RWPE2 (cell line): ENCODE measurements at regions not wholly inside any gene's neighbourhood (a gene's known extent, or its start where the extent isn't known, plus 50 kb on each side); places are given as distances from the start of the nearest gene placed in this dataset.

Experiments
- ATAC-seq: fragments of 200-7000 bp; cut with Tn5 transposase; 3 replicates; pipeline ENCODE4 v1.9.1; 2021; ENCODE audit warnings: low read depth
- DNase-seq: peaks from one replicate; pipeline ENCODE4 v3.0.0-alpha.2; 2020; ENCODE audit warnings: low spot score
- H3K27ac ChIP-seq: fragments of 450-650 bp; 2 replicates; pipeline ENCODE4 v1.5.1; 2017; ENCODE audit warnings: mild to moderate bottlenecking; ENCODE audit not compliant: poor library complexity, severe bottlenecking
- H3K27me3 ChIP-seq: fragments of 250-450 bp; sonication (Bioruptor Pico); 2 replicates; pipeline ENCODE4 v1.5.1; 2021; ENCODE audit warnings: mild to moderate bottlenecking, moderate library complexity; ENCODE audit not compliant: insufficient read depth, poor library complexity, severe bottlenecking
- H3K36me3 ChIP-seq: fragments of 250-450 bp; sonication (Bioruptor Pico); 2 replicates; pipeline ENCODE4 v1.5.1; 2020; ENCODE audit warnings: low read depth, mild to moderate bottlenecking, moderate library complexity
- H3K4me1 ChIP-seq: fragments of 250-450 bp; sonication (Bioruptor Pico); 2 replicates; pipeline ENCODE4 v1.5.1; 2021; ENCODE audit warnings: mild to moderate bottlenecking, moderate library complexity; ENCODE audit not compliant: insufficient read depth, poor library complexity, severe bottlenecking
- H3K4me3 ChIP-seq: fragments of 250-450 bp; sonication (Bioruptor Pico); 2 replicates; pipeline ENCODE4 v1.5.1; 2021; ENCODE audit warnings: mild to moderate bottlenecking, moderate library complexity; ENCODE audit not compliant: severe bottlenecking
- H3K9me3 ChIP-seq: fragments of 250-450 bp; sonication (Bioruptor Pico); 2 replicates; pipeline ENCODE4 v1.5.1; 2021; ENCODE audit warnings: mild to moderate bottlenecking, moderate library complexity; ENCODE audit not compliant: severe bottlenecking
- TF ChIP-seq, protein P1 (sequence below): fragments of 450-650 bp; IDR thresholded peaks from one replicate; pipeline ENCODE4 v1.5.1; 2017; ENCODE audit warnings: mild to moderate bottlenecking, moderate library complexity; ENCODE audit not compliant: poor library complexity, severe bottlenecking

DNA sequence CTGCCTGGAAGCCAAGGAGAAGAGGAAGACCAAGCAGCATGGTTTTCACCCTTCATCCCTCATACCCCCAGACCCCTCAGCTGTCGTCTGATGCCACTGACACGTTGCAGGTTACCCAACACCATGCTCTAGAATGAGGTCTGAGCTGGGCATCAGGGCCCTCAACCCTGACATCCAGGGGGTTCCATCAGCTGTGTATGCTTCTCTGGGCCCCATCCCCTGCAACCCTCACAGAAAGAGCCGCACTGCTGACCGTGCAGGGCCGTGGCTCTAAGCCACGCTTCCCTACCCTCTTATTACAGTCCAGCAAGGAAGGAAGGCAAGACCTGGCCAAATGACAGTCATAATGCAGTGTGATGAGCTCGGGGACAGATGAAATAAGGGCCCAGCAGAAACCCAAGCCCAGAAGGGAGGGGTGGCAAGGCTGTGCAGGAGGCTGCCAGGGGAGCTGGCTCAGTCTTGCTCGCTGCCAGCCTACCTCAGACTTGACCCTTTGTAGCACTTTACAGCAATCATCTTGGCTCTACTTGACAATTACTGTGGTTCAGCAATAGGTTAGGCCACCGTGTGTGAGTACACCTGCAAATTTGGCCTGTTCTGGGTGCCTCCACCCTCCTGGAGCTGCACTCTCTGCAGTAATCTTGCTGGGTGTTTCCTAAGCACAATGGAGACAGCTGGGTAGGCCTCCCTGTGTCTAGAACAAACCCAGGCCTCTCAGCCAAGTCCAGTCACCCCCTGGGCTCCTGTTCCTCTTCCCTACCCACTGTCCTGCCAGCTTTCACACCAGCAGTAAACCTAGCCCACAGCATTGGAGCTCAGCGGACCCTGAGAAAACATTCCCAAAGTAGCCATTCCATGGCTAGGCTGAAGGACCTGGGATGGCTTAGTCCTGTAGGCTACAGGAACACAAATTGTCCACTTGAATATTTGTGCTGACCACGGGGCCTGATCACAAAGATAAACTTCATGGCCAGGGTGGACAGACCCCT is 115.3 kb upstream of the NEO1 start:
- H3K27me3 ChIP-seq: peaks cover 8% of the 10 kb centered on the region
- no peak overlapping the region for H3K4me3 ChIP-seq
- ATAC-seq: no peak
- no peak for DNase-seq
- H3K27ac ChIP-seq: no peak overlapping the region
- H3K9me3 ChIP-seq: no peaks in the 10 kb centered on the region
- TF ChIP-seq, protein P1, sequence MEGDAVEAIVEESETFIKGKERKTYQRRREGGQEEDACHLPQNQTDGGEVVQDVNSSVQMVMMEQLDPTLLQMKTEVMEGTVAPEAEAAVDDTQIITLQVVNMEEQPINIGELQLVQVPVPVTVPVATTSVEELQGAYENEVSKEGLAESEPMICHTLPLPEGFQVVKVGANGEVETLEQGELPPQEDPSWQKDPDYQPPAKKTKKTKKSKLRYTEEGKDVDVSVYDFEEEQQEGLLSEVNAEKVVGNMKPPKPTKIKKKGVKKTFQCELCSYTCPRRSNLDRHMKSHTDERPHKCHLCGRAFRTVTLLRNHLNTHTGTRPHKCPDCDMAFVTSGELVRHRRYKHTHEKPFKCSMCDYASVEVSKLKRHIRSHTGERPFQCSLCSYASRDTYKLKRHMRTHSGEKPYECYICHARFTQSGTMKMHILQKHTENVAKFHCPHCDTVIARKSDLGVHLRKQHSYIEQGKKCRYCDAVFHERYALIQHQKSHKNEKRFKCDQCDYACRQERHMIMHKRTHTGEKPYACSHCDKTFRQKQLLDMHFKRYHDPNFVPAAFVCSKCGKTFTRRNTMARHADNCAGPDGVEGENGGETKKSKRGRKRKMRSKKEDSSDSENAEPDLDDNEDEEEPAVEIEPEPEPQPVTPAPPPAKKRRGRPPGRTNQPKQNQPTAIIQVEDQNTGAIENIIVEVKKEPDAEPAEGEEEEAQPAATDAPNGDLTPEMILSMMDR: no peak
- H3K4me1 ChIP-seq: no peaks in the 10 kb centered on the region
- no peaks in the 10 kb centered on the region for H3K36me3 ChIP-seq

DNA sequence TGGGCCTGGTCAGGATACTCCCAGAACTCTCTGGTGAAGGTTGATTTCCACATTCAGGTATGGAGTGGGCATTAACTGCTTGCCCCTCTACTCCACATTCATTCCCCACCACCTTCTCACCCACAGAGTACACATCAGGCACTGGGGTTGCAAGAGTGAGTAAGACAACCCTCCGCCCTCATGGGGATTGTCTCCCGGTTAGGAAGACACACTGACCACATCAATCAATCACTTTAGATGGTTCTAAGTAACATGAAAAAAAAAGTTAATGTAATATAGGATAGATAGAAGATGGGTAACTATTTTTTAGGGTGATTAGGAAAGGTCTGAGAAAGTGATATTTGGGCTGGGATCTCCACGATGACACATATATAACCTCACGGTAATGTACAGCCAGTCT is 116.0 kb upstream of the NEO1 start:
- DNase-seq (no peak), ATAC-seq (no peak)
- H3K36me3 ChIP-seq: no peaks in the 10 kb centered on the region
- TF ChIP-seq, protein P1: no peak
- H3K9me3 ChIP-seq: no peaks in the 10 kb centered on the region
- H3K27ac ChIP-seq: no peak overlapping the region
- H3K4me3 ChIP-seq: no peak overlapping the region
- peaks cover 8% of the 10 kb centered on the region for H3K27me3 ChIP-seq
- H3K4me1 ChIP-seq: no peaks in the 10 kb centered on the region

DNA sequence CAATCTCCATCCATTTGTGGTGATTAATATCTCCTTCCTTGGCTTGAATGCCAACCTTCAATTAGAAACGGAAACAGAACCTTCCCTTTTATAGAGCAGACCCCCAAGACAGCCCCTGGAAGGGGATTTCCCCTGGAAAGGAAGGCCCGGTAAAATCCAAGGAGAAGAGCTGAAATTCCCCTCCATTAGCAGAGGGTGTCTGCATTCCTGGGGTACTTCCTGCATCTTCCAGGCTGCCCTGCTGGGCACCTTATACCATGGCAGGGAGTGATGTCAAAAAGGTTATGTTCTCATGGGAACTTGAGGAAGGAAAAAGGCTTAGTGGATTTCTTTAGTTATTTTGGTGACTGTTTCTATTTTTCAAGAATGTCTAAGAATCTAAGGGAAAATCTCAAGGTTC is 116.7 kb upstream of the NEO1 start:
- TF ChIP-seq, protein P1: no peak
- Histone ChIP-seq H3K4me1 (no peaks in the 10 kb centered on the region), H3K36me3 (no peaks in the 10 kb centered on the region), H3K4me3 (no peak overlapping the region), H3K27ac (no peak overlapping the region), H3K9me3 (no peaks in the 10 kb centered on the region), H3K27me3 (peaks cover 11% of the 10 kb centered on the region)
- DNase-seq (no peak), ATAC-seq (no peak; the same call in 2 of the 3 replicates)

GRCh38 chr15:72934921-72935320 is 117.3 kb upstream of the NEO1 start:
- Histone ChIP-seq H3K27ac (no peak overlapping the region), H3K9me3 (no peaks in the 10 kb centered on the region), H3K4me3 (no peak overlapping the region), H3K36me3 (no peaks in the 10 kb centered on the region), H3K27me3 (peaks cover 17% of the 10 kb centered on the region), H3K4me1 (no peaks in the 10 kb centered on the region)
- DNase-seq (no peak), ATAC-seq (no peak)
- TF ChIP-seq, protein P1: no peak

DNA sequence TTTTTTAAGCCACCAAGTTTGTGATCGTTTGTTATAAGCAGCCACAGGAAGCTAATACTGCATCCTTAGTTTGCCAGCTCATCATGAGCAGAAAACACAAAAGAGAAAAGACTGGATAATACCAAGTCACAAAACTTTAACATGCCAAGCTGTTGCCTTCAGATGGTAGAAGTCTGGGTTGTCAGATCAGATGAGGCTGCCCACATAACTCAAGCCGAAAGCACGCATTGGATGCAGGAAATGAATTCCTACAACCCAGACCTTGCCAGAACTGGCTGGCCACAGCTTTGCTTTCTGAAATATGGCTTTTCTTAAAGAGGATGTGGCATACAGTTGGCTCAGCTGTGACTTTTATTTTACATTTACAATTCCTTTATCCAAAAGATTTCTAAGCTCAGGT is 118.3 kb upstream of the NEO1 start:
- Histone ChIP-seq H3K4me1 (no peaks in the 10 kb centered on the region), H3K36me3 (no peaks in the 10 kb centered on the region), H3K27me3 (peaks cover 23% of the 10 kb centered on the region), H3K9me3 (no peaks in the 10 kb centered on the region), H3K27ac (no peak overlapping the region), H3K4me3 (no peak overlapping the region)
- no peak for DNase-seq
- TF ChIP-seq, protein P1: no peak
- ATAC-seq: peak; percentile 54; the same call in 2 of the 3 replicates
